Peyer's patch (tissue), 4 donors: ENCODE measurements at regions not wholly inside any gene's neighbourhood (a gene's known extent, or its start where the extent isn't known, plus 50 kb on each side); places are given as distances from the start of the nearest gene placed in this dataset.

ENCODE experiments used
- DNase-seq, 3 donors: peaks; one replicate each; pipeline ENCODE4 v3.0.0-alpha.2; 2017 to 2019
- H3K27ac ChIP-seq, 4 donors: fragments of 200-600 bp; sonication (generic); one replicate each; pipeline ENCODE4 v1.5.1; 2016 to 2019
- H3K27me3 ChIP-seq, 2 donors: fragments of 200-600 bp; sonication (generic); one replicate each; pipeline ENCODE4 v1.5.1; 2019
- H3K36me3 ChIP-seq, 3 donors: fragments of 200-600 bp; sonication (generic); one replicate each; pipeline ENCODE4 v1.5.1; 2016 to 2019
- H3K4me1 ChIP-seq, 4 donors: fragments of 200-600 bp; sonication (generic); one replicate each; pipeline ENCODE4 v1.5.1; 2016 to 2019
- H3K4me3 ChIP-seq, 4 donors: fragments of 200-600 bp; sonication (generic); 1 replicate in 3 of 4; 2 replicates in 1 of 4; pipeline ENCODE4 v1.5.1; 2016 to 2019; ENCODE audit warnings: mild to moderate bottlenecking in 1 of 4
- H3K9me3 ChIP-seq, 4 donors: fragments of 200-600 bp; sonication (generic); one replicate each; pipeline ENCODE4 v1.5.1; 2016 to 2019; ENCODE audit warnings: mild to moderate bottlenecking in 1 of 4
- POLR2A ChIP-seq, 2 donors: fragments of 450-650 bp; IDR thresholded peaks; one replicate each; pipeline ENCODE4 v1.5.1; 2017; ENCODE audit warnings: antibody characterized with exemption in 2 of 2, mild to moderate bottlenecking in 2 of 2, moderate library complexity in 2 of 2
- TF ChIP-seq, protein P1 (sequence below), 6 experiments: fragments of 450-650 bp in 4 of 6; fragments of 200-600 bp in 2 of 6; sonication (generic) in 1 of 6; IDR thresholded peaks; one replicate each; pipeline ENCODE4 v1.5.1; 2017 to 2019; ENCODE audit warnings: antibody characterized with exemption in 6 of 6, mild to moderate bottlenecking in 3 of 6, moderate library complexity in 1 of 6

GRCh38 chr20:57840066-57840465 is 130.3 kb upstream of the PMEPA1 start:
- no peak for TF ChIP-seq POLR2A (IDR thresholded peaks at IDR 0.05)
- TF ChIP-seq, protein P1, sequence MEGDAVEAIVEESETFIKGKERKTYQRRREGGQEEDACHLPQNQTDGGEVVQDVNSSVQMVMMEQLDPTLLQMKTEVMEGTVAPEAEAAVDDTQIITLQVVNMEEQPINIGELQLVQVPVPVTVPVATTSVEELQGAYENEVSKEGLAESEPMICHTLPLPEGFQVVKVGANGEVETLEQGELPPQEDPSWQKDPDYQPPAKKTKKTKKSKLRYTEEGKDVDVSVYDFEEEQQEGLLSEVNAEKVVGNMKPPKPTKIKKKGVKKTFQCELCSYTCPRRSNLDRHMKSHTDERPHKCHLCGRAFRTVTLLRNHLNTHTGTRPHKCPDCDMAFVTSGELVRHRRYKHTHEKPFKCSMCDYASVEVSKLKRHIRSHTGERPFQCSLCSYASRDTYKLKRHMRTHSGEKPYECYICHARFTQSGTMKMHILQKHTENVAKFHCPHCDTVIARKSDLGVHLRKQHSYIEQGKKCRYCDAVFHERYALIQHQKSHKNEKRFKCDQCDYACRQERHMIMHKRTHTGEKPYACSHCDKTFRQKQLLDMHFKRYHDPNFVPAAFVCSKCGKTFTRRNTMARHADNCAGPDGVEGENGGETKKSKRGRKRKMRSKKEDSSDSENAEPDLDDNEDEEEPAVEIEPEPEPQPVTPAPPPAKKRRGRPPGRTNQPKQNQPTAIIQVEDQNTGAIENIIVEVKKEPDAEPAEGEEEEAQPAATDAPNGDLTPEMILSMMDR (IDR thresholded peaks at IDR 0.05), result no peak
- Histone ChIP-seq H3K4me3 (no peak overlapping the region), H3K27me3 (no peaks in the 10 kb centered on the region), H3K27ac (no peak overlapping the region), H3K9me3 (no peaks in the 10 kb centered on the region), H3K36me3 (no peaks in the 10 kb centered on the region), H3K4me1 (no peaks in the 10 kb centered on the region)
- DNase-seq, result no peak

GRCh38 chr20:57838670-57839151 is 128.9 kb upstream of the PMEPA1 start:
- H3K4me1 ChIP-seq, result no peaks in the 10 kb centered on the region
- no peaks in the 10 kb centered on the region for H3K27me3 ChIP-seq
- no peak for TF ChIP-seq POLR2A (IDR thresholded peaks at IDR 0.05)
- TF ChIP-seq, protein P1 (IDR thresholded peaks at IDR 0.05), result no peak
- no peaks in the 10 kb centered on the region for H3K36me3 ChIP-seq
- no peak overlapping the region for H3K27ac ChIP-seq
- DNase-seq, result no peak
- no peaks in the 10 kb centered on the region for H3K9me3 ChIP-seq
- H3K4me3 ChIP-seq, result no peak overlapping the region

DNA sequence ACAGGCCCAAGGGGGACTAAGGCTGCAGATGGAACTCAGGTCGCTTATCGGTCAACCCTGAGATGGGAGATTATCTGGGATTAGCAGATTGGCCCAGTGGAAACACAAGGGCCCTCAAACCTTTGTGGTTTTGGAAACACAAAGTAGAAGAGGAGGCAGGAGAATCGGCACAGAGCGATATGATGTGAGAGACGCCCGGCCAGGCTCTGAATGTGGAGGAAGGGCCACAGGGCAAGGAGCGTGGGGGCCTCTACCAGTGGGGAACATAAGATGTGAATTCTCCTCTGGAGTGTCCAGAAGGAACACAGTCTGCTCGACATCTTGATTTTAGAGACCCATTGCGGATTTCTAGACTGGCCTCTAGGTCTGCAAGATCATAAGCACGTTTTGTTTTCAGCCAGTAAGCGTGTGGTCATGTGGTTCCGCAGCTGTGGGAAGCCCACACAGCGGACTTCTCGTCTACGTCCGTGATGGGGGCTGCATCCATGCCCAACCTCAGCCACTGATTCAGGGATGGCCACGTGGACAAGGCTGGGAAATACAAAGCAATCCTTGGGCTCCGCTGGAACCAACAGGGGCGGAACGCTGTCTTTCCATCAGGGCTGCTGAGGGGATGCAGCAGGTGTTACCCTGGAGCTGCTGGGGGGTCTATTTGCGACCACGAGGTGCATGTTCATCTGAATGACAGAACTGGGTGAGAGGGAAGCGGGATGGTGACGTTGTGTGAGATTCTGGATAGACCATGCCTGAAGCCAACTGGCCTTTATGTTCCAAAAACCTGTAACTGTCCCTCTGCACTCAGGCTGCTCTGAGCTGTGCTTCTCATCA is 127.6 kb upstream of the PMEPA1 start:
- no peak for TF ChIP-seq POLR2A (IDR thresholded peaks at IDR 0.05)
- TF ChIP-seq, protein P1 (IDR thresholded peaks at IDR 0.05), result no peak
- no peak for DNase-seq
- no peaks in the 10 kb centered on the region for H3K4me1 ChIP-seq
- H3K27ac ChIP-seq, result no peak overlapping the region
- H3K9me3 ChIP-seq, result no peaks in the 10 kb centered on the region
- no peak overlapping the region for H3K4me3 ChIP-seq
- no peaks in the 10 kb centered on the region for H3K27me3 ChIP-seq
- no peaks in the 10 kb centered on the region for H3K36me3 ChIP-seq

DNA sequence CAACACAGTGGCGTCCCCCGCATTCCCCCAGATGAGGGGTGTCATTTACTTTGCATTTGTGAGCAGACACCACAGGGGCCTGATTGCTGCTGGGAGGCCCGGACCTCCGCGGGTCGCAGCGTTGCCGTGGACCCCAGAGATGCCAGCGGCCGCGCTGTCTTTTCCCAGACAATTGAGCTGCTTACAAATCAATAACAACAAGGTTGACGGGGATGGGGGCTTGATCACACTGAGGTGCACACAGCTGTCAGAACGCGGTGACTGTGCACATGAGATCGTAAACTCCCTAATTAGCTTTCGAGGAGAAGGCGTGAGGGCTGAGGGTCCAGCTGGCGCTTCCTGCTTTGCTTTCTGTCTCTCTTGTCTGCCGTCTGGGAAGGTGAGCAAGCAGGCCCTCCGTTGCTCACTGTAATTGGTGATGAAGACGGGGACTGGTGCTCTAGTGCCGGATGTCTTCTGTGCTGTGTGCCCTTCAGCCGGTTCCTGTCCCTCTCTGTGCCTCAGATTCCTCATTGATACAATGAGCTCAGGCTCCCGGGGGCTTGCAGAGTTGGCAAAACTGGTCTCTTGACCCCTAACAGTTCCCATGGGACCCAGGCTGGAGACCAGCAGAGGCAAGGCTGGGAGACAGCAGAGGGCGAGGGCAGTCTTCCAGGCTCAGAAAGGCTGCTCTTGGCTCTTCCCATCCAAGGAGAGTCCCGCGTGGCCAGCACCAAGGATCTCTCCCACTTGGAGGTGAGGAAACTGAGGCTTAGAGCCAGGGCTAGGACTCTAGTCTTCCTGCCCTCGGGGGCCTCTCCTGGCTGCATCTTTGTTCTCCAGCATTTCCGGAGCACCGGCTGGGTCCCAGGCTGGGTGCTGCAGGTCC is 126.0 kb upstream of the PMEPA1 start:
- H3K4me1 ChIP-seq, result no peaks in the 10 kb centered on the region
- no peak for TF ChIP-seq POLR2A (IDR thresholded peaks at IDR 0.05)
- TF ChIP-seq, protein P1 (IDR thresholded peaks at IDR 0.05), result no peak
- no peak for DNase-seq

DNA sequence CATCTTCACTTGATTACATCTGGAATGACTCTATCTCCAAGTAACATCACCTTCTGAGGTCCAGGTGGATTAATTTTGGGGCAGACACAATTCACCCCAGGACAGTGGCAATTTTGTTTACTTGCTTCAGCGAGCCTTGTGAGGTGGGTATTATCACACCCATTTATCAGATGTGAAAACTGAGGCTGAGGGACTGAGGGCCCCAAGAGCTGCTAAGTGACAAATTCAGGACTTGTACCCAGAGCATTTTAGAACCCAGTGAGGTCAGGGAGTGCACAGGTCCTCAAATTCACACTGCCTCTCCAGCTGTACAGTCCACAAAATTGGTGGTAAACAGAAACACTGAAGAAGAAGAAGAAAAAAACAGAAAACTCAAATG is 125.2 kb upstream of the PMEPA1 start:
- Histone ChIP-seq H3K27me3 (no peaks in the 10 kb centered on the region), H3K9me3 (no peaks in the 10 kb centered on the region), H3K4me3 (no peak overlapping the region), H3K27ac (no peak overlapping the region), H3K36me3 (no peaks in the 10 kb centered on the region), H3K4me1 (no peaks in the 10 kb centered on the region)
- DNase-seq, result no peak
- TF ChIP-seq, protein P1 (IDR thresholded peaks at IDR 0.05), result no peak
- no peak for TF ChIP-seq POLR2A (IDR thresholded peaks at IDR 0.05)

More for the DNA sequence above, 126.0 kb upstream of the PMEPA1 start:
- Histone ChIP-seq H3K4me3 (no peak overlapping the region), H3K9me3 (no peaks in the 10 kb centered on the region), H3K27ac (no peak overlapping the region), H3K27me3 (no peaks in the 10 kb centered on the region), H3K36me3 (no peaks in the 10 kb centered on the region)
